ENCODE measurements at regions not wholly inside any gene's neighbourhood (a gene's known extent, or its start where the extent isn't known, plus 50 kb on each side); places are given as distances from the start of the nearest gene placed in this dataset.

GRCh38 chr7:138354066-138354465, 106.0 kb upstream of the TRIM24 start:
- TF ChIP-seq CTCF (IDR thresholded peaks at IDR 0.05) (no peak), POLR2AphosphoS5 (IDR thresholded peaks at IDR 0.05) (no peak), POLR2A (IDR thresholded peaks at IDR 0.05; ENCODE audit: low read depth) (no peak), EP300 (IDR thresholded peaks at IDR 0.05) (no peak)

Measured in esophagus muscularis mucosa (tissue), 4 donors.